ENCODE measurements at regions not wholly inside any gene's neighbourhood (a gene's known extent, or its start where the extent isn't known, plus 50 kb on each side); places are given as distances from the start of the nearest gene placed in this dataset.

- H3K4me2 ChIP-seq, result no peak overlapping the region
- TF ChIP-seq EHMT2 (IDR thresholded peaks at IDR 0.05; ENCODE audit: low read depth) (no peak), RFX5 (IDR thresholded peaks at IDR 0.05) (no peak), NR3C1 (IDR thresholded peaks at IDR 0.05) (no peak), ESRRA (IDR thresholded peaks at IDR 0.05; ENCODE audit: borderline replicate concordance, low read length) (no peak), HOXA7 (CRISPR knock-in tag; IDR thresholded peaks at IDR 0.05) (no peak), CBX2 (IDR thresholded peaks at IDR 0.05; ENCODE audit: borderline replicate concordance, low read depth) (no peak), MYC (IDR thresholded peaks at IDR 0.05; ENCODE audit: borderline replicate concordance, low read length) (no peak), REST (IDR thresholded peaks at IDR 0.05) (no peak), EP300 (IDR thresholded peaks at IDR 0.05) (no peak), HMGXB4 (CRISPR knock-in tag; IDR thresholded peaks at IDR 0.05; ENCODE audit: borderline replicate concordance) (no peak), SREBF2 (IDR thresholded peaks at IDR 0.05) (no peak), HEYL (CRISPR knock-in tag; IDR thresholded peaks at IDR 0.05) (no peak), BCL3 (IDR thresholded peaks at IDR 0.05) (no peak), RARB (CRISPR knock-in tag; IDR thresholded peaks at IDR 0.05) (no peak)
- ATAC-seq, result no peak
- no peak for FAIRE-seq
- CTCF ChIA-PET, result no interaction called here
- DNase-seq (ENCODE audit: low read depth in 1 of 2, low spot score in 1 of 2), result no peak
- no peaks in the 10 kb centered on the region for H3K4me1 ChIP-seq
- H3K27ac ChIP-seq, result no peak overlapping the region
- POLR2A ChIA-PET, result no interaction called here
- H3K4me3 ChIP-seq, result no peak overlapping the region
- no peaks in the 10 kb centered on the region; the same call in 2 of the 3 replicates for H3K9me3 ChIP-seq
- 5% methylated on average over 2 of the region's 2 CpGs for WGBS (ENCODE audit: missing lambda C conversion rate)
These were observed 139.4 kb downstream of the BMP2 start for GRCh38 chr20:6906871-6907270.

- no peaks in the 10 kb centered on the region for H3K4me1 ChIP-seq
- H3K4me3 ChIP-seq, result no peak overlapping the region
- CTCF ChIA-PET, result no interaction called here
- no peak overlapping the region for H3K27ac ChIP-seq
- no peak for ATAC-seq
- POLR2A ChIA-PET, result no interaction called here
- no peak overlapping the region for H3K4me2 ChIP-seq
- FAIRE-seq, result no peak
- DNase-seq (ENCODE audit: low read depth in 1 of 2, low spot score in 1 of 2), result no peak
- TF ChIP-seq CHD4 (IDR thresholded peaks at IDR 0.05; ENCODE audit: borderline replicate concordance), result no peak
- no peak for TF ChIP-seq USF2 (IDR thresholded peaks at IDR 0.05)
- TF ChIP-seq HMGXB4 (CRISPR knock-in tag; IDR thresholded peaks at IDR 0.05; ENCODE audit: borderline replicate concordance), result no peak
- no peak for TF ChIP-seq FOXS1 (CRISPR knock-in tag; IDR thresholded peaks at IDR 0.05)
- TF ChIP-seq MAFK (IDR thresholded peaks at IDR 0.05; ENCODE audit: partially characterized antibody), result no peak
- TF ChIP-seq ZFP36 (IDR thresholded peaks at IDR 0.05; ENCODE audit: borderline replicate concordance, partially characterized antibody), result no peak
- TF ChIP-seq CTCF (IDR thresholded peaks at IDR 0.05), result no peak
- peaks cover 3% of the 10 kb centered on the region; the same call in 1 of the 3 replicates for H3K9me3 ChIP-seq
- 45% methylated on average over 2 of the region's 2 CpGs for WGBS (ENCODE audit: missing lambda C conversion rate)
These were observed 141.2 kb downstream of the BMP2 start for GRCh38 chr20:6908673-6909072.

Measured in A549 (cell line).